ENCODE measurements at regions not wholly inside any gene's neighbourhood (a gene's known extent, or its start where the extent isn't known, plus 50 kb on each side); places are given as distances from the start of the nearest gene placed in this dataset.

DNA sequence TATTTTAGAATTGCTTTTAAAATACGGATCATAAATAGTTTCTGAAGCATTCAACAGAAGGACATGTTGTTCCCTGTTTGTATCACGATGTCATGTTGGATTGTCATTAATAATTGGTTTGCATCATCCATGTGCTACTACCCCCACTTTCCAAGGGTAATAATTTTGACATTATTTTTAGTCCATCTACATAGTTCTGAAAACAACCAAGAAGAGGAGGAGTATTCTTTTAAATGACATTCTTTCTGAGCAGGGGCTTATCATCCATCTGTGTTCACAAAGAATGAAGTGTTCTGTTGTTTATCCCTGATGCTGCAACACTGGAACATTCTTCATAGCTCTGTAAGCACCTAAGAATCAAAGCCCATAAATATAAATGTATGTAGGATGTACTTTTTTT lies 151.0 kb upstream of the CITED2 start:
- no peak for TF ChIP-seq POLR2A (IDR thresholded peaks at IDR 0.05; ENCODE audit: extremely low read depth, insufficient read length)
- TF ChIP-seq, protein P1, sequence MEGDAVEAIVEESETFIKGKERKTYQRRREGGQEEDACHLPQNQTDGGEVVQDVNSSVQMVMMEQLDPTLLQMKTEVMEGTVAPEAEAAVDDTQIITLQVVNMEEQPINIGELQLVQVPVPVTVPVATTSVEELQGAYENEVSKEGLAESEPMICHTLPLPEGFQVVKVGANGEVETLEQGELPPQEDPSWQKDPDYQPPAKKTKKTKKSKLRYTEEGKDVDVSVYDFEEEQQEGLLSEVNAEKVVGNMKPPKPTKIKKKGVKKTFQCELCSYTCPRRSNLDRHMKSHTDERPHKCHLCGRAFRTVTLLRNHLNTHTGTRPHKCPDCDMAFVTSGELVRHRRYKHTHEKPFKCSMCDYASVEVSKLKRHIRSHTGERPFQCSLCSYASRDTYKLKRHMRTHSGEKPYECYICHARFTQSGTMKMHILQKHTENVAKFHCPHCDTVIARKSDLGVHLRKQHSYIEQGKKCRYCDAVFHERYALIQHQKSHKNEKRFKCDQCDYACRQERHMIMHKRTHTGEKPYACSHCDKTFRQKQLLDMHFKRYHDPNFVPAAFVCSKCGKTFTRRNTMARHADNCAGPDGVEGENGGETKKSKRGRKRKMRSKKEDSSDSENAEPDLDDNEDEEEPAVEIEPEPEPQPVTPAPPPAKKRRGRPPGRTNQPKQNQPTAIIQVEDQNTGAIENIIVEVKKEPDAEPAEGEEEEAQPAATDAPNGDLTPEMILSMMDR (IDR thresholded peaks at IDR 0.05; ENCODE audit: low read depth, low read length) = no peak
- no peak for TF ChIP-seq MAX (IDR thresholded peaks at IDR 0.05; ENCODE audit: low read depth, low read length)
